Activated CD8-positive, alpha-beta memory T cell treated with anti-CD3 and anti-CD28 coated beads, Interleukin-2, amount 50 U/mL, for 1 hour (primary cell): ENCODE measurements at regions not wholly inside any gene's neighbourhood (a gene's known extent, or its start where the extent isn't known, plus 50 kb on each side); places are given as distances from the start of the nearest gene placed in this dataset.
"Not testable (repeated sequence)": the region's sequence is repeated elsewhere in the genome, so short reads cannot be mapped to it uniquely, and the experiment has no call there.

ENCODE experiments used
- DNase-seq: peaks from one replicate; pipeline ENCODE4 v3.0.0-alpha.2; 2020; ENCODE audit errors: extremely low read depth

- DNase-seq = no peak
Measured at GRCh38 chr12:9337656-9338055, 129.5 kb upstream of the PZP start.

- DNase-seq = not testable (repeated sequence)
Measured at GRCh38 chr12:9336375-9337011, 128.3 kb upstream of the PZP start.

- DNase-seq = no peak
Measured at GRCh38 chr12:9335867-9336266, 127.7 kb upstream of the PZP start.

- no peak for DNase-seq
Measured at GRCh38 chr12:9334964-9335363, 126.8 kb upstream of the PZP start.

- no peak for DNase-seq
Measured at GRCh38 chr12:9334041-9334692, 126.0 kb upstream of the PZP start.

GRCh38 chr12:9333161-9333560 lies 125.0 kb upstream of the PZP start:
- no peak for DNase-seq

- no peak for DNase-seq
Measured at GRCh38 chr12:9332564-9332963, 124.4 kb upstream of the PZP start.

GRCh38 chr12:9331218-9331626 lies 123.0 kb upstream of the PZP start:
- peak; percentile 18 for DNase-seq

GRCh38 chr12:9329019-9329418 lies 120.8 kb upstream of the PZP start:
- no peak for DNase-seq

- DNase-seq = no peak
Measured at GRCh38 chr12:9328065-9328464, 119.9 kb upstream of the PZP start.

- DNase-seq = no peak
Measured at GRCh38 chr12:9327320-9327719, 119.1 kb upstream of the PZP start.

GRCh38 chr12:9326849-9327248 lies 118.7 kb upstream of the PZP start:
- not testable (repeated sequence) for DNase-seq

GRCh38 chr12:9326085-9326484 lies 117.9 kb upstream of the PZP start:
- DNase-seq = no peak

- DNase-seq = no peak
Measured at GRCh38 chr12:9325471-9325870, 117.3 kb upstream of the PZP start.

GRCh38 chr12:9324782-9325181 lies 116.6 kb upstream of the PZP start:
- DNase-seq = no peak

- no peak for DNase-seq
Measured at GRCh38 chr12:9323144-9323681, 115.0 kb upstream of the PZP start.

- no peak for DNase-seq
Measured at GRCh38 chr12:9319842-9320173, 111.6 kb upstream of the PZP start.

- no peak for DNase-seq
Measured at GRCh38 chr12:9319044-9319841, 111.0 kb upstream of the PZP start.

- not testable (repeated sequence) for DNase-seq
Measured at GRCh38 chr12:9313479-9313878, 105.3 kb upstream of the PZP start.

GRCh38 chr12:9312406-9313392 lies 104.5 kb upstream of the PZP start:
- not testable (repeated sequence) for DNase-seq

- not testable (repeated sequence) for DNase-seq
Measured at GRCh38 chr12:9311454-9311853, 103.3 kb upstream of the PZP start.
